Muscle of back (tissue), 3 donors: ENCODE measurements at regions not wholly inside any gene's neighbourhood (a gene's known extent, or its start where the extent isn't known, plus 50 kb on each side); places are given as distances from the start of the nearest gene placed in this dataset.
"Not testable (repeated sequence)": the region's sequence is repeated elsewhere in the genome, so short reads cannot be mapped to it uniquely, and the experiment has no call there.

Experiments
- DNase-seq, 3 donors: peaks; one replicate each; pipeline versions ENCODE4 v3.0.0 to v3.0.0-alpha.2; 2013

DNA sequence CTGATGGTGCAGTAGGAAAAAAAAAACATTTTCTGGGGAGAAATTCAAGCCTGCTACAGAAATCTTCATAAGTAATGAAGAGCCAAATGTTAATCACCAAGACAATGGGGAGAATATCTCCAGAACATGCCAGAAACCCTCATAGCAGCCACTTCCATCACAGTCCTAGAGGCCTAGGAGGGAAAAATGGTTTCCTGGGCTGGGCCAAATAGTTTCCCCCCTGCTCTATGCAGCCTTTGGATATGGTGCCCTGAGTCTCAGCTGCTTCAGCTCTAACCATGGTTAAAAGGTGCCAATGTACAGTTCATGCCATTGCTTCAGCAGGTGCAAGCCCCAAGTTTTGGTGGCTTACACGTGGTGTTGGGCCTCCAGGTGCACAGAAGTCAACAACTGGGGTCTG, 113.1 kb downstream of the ZNF648 start:
- no peak for DNase-seq

- no peak for DNase-seq
Observed at GRCh38 chr1:181947441-181947840, 114.1 kb downstream of the ZNF648 start.

DNA sequence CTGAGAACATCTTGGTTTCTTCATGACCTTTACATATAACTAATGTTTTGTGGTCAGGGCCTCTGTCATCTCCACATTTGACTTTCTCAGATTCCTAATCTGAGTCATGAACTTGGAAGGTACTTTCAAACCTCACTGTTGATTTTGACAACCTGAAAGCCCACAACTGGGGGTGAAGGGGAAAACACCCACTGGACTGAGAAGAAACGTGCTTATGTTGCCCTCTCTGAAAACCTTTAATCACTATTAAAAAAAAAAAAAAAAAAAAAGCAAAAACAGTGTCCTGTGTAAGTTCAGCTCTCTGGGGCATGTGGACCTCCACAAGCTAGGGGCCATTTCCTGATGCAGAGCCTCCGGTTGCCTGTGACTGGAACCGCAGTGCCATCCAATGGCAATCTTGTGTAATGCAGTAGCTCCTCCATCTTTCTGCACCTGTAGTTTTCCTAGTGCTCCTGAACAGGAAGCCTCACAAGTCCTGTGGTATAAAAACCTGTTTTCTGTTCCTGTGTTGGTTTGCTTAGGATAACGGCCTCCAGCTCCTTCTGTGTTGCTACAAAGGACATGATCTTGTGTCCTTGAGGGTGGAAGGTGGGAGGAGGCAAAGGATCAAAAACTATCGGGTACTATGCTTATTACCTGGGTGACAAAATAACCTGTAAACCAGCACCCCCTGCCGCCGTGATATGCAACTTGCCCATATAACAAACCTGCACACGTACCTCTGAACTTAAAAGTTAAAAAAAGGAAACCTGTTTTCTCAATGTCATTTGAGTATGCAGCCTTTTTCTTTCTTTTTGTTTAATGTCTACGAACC, 124.5 kb downstream of the ZNF648 start:
- DNase-seq: peak; percentile 6 to 18 (median 8)

DNA sequence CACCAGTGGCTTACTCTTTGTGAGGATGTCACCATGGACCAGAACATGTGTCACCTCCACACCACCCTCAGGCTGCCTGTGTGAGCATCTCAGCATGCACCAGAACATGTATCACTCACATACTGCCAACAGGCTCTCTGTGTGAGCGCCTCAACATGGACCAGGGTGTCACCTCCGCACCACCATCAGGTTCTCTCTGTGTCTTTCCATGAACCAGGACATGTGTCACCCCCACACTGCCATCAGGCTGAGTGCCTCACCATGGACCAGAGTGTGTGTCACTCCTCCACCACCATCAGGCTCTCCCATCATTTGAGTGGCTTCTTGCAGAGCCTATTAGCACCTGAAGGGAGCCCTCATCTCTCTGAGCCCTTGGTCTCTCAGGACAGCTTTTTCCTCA, 125.2 kb downstream of the ZNF648 start:
- DNase-seq: no peak

DNA sequence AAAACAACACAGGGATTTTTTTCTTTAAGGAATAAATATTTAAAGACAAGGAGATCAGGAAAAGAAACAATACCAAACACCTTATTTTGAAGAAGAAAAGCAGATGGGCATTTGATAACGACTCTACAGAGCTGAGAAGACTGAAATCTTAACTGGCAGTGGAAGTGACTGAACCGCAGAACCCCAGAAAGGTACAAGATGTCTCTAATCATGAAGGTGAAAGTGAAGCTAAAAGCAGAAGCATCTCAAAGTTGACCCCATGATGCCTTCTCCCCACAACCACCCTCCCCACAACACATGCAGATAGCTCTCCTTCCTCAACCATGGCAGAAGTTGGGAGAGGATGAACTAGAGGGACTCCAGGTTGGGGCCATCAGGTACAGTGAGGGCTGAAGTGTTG, 129.6 kb downstream of the ZNF648 start:
- no peak for DNase-seq

- DNase-seq: no peak
Observed at GRCh38 chr1:181930187-181930586, 131.3 kb downstream of the ZNF648 start.

DNA sequence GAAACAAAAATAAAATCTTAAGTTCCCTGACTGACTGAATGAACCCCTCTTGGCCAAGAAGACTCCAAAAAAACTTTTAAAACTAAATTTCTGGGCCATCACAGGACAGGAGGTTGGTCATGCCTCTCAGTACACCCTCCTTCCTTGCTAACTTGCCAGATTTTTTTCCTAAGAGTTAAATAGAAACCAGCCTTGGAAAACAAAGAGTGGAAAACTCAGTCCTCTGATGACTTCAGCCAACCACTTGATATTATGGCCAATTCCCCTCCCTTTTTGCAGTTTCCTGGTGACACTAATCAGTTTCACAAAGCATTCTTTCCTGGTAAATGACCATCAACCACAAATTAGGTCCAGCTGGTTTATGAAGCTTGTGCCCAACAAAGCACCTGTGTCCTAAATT, 134.8 kb downstream of the ZNF648 start:
- DNase-seq: no peak

GRCh38 chr1:181924034-181924433, 137.5 kb downstream of the ZNF648 start:
- not testable (repeated sequence) for DNase-seq

DNA sequence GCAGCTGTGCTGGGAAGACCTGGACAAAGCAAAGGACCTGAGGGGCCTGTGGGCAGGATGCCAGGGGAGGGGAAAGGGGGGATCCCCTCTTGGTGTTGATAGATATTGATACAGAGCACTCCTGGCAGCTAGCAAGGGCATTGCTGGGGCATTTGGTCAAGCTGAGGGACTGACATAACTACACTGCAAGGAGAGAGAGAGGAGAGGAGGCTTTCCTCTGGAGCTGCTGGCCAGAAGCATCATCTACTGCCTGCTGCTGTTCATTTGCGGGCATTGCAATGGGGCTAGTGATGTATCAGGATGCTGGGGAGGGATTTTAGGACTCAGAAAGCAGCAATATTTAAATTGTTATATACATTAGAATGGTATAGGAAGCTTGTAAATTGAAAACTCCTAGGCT, 142.0 kb downstream of the ZNF648 start:
- DNase-seq: no peak

DNA sequence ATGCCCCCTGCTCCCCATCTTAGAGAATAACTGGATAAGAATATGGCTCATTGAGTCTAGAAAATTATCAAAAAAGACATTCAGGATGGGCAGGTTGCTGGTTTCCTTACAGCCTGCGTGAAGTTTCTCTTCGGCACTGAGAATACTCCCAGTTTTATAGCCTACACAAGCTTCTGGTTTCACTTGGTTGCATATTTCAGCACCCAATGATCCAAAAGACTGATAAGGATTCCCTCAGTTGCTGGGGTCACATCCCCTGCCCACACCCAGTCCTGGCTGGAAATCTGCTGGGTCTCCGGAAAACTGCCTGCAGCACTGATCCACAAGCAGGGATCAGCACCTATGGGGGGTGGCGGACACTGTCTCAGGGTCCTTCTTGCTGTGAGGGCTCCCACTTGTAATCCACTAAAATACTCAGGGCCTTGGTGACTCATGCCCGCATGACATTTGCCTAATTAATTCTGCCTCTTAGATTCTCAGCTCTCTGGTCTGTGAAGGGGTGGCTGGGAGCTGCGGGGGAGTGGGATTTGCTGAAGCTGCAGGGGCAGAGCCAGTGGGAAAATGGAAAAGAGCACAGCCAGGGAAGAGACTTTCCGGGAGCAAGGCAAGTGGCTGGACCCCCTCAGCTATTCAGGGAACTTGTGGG, 142.5 kb downstream of the ZNF648 start:
- DNase-seq: no peak

DNA sequence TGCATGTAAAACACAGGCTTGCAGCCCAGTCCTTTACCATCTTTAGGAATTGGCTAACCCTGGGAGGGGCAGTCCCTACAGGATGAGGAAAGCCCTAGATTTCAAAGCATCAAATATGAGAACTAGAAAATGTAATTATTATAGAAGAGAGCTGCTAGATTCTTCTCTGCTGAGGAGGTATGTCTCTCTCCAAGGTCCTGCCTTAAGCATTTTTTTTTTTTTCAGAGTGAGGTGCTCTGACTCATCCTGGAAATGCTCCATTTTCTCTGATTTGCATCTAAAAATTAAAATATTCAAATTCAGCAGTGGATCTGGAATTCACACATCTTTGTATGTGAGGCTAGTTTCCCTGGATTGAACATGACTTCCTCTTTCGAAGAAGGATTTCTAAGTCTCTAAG, 149.8 kb downstream of the ZNF648 start:
- no peak for DNase-seq

- no peak for DNase-seq
Observed at GRCh38 chr1:181910905-181911304, 150.6 kb downstream of the ZNF648 start.

DNA sequence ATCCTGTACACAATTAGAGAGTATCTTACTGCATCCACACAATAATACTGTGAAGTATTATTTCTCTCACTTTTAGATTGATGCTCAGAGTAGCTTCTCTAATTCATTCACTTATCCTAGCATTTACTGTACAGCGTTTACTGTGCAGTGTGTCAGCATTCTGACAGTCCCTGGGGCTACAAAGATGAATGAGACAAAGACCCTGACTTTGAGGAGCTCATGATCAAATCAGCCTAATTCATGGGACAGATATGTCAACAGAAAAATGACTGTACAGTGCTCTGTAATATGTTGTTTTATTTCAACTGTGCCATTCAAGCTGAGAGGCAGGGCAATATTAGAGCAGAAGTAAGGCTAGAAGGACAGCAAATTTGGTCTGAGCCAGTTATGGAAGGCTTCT, 152.5 kb downstream of the ZNF648 start:
- DNase-seq: no peak

- no peak for DNase-seq
Observed at GRCh38 chr1:181906631-181907030, 154.9 kb downstream of the ZNF648 start.

GRCh38 chr1:181905944-181906597, 155.4 kb downstream of the ZNF648 start:
- no peak for DNase-seq

DNA sequence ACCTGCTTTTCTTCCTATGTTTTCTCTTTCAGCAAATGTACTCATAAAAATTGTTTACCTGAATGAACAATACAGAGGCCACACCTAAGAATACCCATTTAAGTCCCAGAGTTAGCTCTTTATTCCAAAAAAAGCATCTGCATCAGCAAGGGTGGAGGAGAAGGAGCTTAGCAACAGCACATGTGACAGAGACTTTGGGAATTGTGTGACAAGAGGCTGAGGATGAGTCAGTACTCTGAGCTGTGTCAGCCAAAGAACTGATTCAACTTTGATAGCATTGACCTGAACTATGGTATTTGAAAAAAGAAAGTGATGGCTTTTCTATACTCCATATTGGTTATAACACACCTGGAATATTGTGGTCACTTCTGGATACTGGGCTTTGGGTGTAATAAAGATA, 162.7 kb downstream of the ZNF648 start:
- DNase-seq: no peak

DNA sequence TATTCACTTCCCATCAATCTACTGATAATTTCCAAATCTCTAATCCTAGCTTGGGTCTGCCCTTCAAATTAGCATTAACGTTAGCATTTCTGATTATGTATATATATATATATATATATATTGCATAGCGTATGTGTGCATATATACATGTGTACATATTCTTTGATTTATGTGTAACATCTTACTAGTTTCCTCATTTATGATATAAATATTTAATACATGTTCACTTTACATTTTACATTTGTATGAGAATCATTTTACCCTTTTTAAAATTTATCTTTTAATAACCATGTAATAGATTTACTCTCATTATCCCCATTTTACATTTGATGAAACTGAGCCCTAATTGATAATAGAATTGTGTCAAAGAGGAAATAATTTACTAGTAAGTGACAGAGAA, 164.7 kb downstream of the ZNF648 start:
- no peak for DNase-seq

GRCh38 chr1:181894439-181894859, 167.1 kb downstream of the ZNF648 start:
- DNase-seq: no peak

DNA sequence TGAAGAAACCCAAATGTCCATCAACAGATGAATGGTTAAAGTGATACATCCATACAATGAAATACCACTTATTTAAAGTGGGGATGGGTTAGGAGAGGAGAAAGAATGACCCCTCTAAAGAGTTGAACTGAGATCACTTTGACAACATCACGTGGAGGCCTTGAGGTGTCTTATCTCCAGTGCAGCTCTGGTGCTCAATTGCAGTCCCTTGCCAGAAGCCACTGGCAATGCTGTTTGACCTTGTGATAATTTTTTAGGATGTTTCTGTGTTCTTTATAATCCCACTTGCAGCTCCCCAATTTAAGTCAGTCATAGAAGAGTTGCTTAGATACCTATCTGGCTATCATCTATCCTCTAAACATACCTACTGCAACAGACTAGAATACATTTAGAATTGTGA, 167.6 kb downstream of the ZNF648 start:
- DNase-seq: no peak

GRCh38 chr1:181893150-181893549, 168.4 kb downstream of the ZNF648 start:
- DNase-seq: not testable (repeated sequence)

DNA sequence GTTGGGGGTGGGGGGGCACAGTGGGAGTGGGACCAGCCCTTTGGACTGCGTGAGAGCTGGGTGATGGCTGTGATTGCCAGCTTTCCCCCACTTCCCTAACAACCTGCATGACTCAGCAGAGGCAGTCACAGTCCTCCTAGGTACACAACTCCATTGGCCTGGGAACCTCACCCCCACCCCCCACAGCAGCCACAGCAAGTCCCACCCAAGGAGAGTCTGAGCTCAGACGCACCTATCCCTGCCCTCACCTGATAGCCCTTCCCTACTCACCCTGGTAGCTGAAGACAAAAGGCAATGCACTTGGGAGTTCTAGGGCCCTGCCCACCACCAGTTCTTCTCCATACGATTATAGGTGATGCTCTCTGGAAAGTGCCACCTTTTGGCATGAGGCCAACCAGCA, 188.9 kb downstream of the ZNF648 start:
- DNase-seq: no peak

DNA sequence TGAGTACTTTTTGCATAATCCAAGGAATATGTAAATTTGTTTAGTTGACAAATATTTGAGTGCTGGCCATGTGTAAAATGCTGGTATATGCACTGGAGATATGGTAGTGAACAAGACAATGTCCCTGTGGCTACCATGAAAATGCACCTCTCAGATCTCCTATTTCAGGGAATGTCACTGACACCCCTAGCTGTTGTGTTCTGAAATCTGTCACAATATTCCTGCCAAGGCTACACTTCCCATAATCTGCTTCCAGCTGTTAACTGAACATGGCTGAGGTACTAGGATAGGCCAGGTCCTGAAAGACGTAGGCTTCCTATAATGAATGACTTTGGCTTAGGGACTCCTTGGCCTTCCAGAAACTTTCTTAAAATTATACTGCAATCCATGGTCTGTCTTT, 197.8 kb downstream of the ZNF648 start:
- DNase-seq: no peak

GRCh38 chr1:181863006-181863405, 198.5 kb downstream of the ZNF648 start:
- no peak for DNase-seq
